Glomerular endothelial cell (primary cell): ENCODE measurements at regions not wholly inside any gene's neighbourhood (a gene's known extent, or its start where the extent isn't known, plus 50 kb on each side); places are given as distances from the start of the nearest gene placed in this dataset.

Source experiments
- DNase-seq: peaks from one replicate; pipeline ENCODE4 v3.0.0-alpha.2; 2011; ENCODE audit warnings: low read depth, low spot score; ENCODE audit errors: extremely low read depth

DNA sequence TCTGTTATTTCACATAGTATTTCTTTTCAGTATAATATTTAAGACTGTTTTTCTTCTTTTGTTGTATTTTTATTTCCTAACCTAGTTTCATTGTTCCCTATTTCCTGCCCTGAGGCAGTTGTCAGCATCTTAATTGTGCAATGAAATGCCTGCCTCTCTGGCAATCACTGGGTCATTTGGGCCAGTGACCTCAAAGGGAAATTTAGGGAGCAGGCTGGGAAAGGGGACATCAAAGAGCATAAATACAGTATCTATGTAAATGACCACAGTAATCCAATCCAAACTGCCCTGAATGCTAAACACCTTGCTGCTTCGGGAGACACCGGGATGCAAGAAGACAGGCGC, 147.8 kb downstream of the TLR5 start:
- no peak for DNase-seq

- no peak for DNase-seq
These were observed 147.3 kb downstream of the TLR5 start for GRCh38 chr1:222995620-222996309.

DNA sequence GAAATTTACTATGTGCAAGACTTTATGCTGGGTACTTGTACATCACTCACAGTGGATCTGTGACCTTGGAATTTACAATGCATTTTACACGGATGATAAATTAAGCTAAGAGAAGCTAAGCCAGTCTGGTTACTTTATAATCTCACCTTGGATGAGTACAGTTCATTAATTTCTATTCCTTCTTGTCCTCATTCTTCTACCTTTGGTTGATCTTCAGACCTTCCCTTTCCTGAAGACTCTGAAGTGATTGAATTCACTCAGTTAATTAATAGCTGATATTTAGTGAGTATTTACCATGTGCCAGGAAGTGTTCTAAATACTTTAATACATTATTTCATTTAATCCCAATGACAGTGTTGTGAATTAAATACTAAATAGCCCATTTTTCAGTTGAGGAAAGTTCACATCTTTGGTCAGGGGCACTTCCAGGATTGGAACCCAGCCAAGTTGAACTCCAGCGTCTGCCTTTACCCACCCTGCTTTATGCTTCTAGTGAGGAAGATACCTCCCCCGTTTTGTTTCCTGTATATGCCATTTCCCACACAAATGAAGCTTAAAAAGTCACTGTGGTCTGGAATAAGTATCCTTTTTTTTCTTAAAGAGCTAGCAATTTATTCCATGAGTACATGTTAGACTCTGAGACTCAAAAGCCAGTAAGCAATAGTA, 146.6 kb downstream of the TLR5 start:
- DNase-seq = peak; percentile 7

GRCh38 chr1:223000632-223001031, 142.4 kb downstream of the TLR5 start:
- no peak for DNase-seq

DNA sequence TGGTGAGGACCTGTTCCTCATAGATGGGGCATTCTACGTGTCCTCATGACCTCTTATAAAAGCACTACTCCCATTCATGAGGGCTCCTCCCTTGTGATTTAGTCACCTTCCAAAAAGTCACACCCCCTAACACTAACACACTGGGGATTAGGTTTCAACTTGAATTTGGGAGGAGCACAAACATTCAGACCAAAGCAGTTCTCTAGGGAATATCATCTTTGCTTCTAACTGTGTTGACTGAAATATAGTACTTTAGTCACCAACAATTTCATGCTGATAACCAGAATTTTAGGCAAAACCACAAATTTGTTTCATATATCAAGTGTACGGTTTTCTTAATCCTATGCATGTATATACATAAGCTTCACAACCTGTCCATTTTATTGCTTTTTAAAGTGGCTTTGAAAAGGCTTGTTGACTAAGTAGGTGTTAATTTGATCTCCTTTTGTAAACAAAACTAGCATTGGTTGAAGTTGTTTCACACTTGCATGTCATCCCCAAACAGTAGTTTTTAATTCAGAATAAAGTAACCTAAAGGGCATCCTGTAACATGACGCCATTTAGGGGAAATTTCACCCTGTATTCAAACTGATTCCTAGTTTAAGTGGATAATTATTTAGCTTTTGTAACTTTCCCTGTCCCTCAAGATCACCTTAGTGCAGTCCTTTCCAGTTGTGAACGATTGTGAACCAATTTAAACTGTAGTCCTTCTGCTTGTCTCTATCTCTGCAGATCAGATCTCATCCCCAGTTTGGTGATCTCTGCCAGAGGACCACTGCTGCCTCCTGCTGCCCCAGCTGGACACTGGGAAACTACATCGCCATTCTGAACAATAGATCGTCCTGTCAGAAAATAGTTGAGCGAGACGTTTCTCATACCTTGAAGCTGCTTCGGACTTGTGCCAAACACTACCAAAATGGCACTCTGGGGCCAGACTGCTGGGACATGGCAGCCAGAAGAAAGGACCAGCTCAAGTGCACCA, 141.1 kb downstream of the TLR5 start:
- DNase-seq = no peak

GRCh38 chr1:223003549-223003948, 139.5 kb downstream of the TLR5 start:
- DNase-seq = no peak

- no peak for DNase-seq
These were observed 136.7 kb downstream of the TLR5 start for GRCh38 chr1:223006371-223006770.

DNA sequence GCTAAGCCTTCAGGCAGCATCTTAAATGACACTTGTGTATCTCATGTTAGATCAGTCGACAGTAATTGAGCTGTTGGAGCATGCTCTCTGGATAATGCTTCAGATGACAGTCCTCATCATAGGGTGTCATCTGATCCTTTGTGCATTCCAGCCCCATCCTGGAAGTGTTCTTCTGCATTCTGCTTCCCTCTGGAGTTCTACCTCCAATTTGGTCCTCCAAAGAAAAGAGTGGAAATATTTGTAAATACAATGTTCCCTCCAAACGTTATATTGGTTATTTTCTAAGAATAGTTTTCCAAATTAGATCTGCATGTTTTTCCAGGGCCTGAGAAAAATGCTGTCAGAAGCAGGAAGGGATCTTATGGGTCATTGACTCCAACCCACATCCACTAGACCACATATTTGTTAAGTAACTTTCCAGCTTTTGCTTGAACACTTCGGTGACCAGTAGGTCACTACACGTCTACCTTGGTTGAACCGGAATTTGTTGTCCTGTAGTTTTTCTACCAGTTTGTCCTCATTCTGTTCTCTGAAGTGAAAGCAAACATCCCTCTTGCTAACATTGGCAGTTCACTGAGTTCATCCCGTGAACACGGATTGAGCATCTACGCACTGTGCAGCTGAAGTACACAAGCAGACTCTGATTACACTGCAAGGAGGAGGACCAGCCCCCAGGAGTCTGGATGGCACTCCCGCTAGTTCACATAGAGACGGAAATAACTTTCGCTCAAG, 136.0 kb downstream of the TLR5 start:
- DNase-seq = no peak

DNA sequence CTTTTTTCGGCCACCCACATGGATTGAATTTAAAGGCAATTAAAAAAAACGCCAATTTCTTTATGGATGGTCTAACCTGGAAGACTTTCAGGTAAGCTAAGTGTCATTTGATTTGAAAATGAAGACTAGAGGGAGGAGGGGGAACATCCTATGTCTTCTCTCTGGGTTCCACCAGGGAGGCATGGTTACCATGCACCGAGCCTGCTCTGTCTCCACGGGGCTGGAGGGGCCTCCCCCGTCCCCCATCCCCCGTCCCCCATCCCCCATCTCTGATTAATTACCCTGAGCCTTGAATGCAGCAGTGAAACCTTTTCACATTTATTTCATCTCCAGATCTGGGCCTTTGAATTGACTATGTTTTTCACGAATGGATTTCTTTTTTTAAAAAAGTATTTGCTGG, 135.1 kb downstream of the TLR5 start:
- DNase-seq = no peak

- no peak for DNase-seq
These were observed 134.2 kb downstream of the TLR5 start for GRCh38 chr1:223008808-223009207.

GRCh38 chr1:223009406-223009805, 133.6 kb downstream of the TLR5 start:
- no peak for DNase-seq

- no peak for DNase-seq
These were observed 132.2 kb downstream of the TLR5 start for GRCh38 chr1:223010582-223011504.

DNA sequence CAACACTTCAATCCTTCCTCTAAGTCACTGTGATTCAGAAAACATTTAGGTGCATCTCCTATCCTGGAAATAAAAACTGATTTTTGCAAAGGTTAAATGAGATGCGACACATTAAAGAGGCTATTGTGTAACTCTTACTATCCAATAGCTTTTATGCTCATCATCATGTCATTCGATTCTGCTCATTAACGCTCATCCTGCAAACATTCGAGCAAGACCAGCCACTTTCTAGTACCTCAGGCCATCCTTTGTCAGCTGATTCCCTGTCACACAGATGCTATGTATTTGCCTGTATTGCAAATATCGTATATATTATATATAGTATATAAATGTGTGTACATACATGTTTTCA, 131.6 kb downstream of the TLR5 start:
- DNase-seq = no peak

DNA sequence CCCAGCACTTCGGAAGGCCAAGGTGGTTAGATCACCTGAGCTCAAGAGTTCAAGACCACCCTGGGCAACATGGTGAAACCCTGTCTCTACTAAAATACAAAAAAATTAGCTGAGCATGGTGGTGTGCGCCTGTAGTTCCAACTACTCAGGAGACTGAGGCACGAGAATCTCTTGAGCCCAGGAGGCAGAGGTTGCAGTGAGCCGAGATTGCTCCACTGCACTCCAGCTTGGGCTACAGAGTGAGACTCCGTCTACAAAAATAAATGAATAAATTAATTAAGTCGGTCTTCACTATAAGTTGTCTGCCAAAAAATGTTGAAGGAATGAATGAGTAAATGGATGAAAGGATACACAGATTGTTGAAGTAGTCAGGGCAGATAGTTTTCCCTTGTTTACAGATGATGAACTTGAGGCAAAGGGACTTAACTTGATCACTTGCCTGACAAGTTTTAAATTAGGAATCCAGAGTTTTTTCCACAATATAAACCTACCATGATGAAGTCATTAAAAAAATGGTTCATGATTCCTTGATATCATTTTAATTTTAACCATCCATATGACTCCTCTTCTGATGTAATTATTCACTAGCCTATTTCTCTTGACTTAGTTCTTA, 130.8 kb downstream of the TLR5 start:
- no peak for DNase-seq

- no peak for DNase-seq
These were observed 130.1 kb downstream of the TLR5 start for GRCh38 chr1:223012938-223013337.

DNA sequence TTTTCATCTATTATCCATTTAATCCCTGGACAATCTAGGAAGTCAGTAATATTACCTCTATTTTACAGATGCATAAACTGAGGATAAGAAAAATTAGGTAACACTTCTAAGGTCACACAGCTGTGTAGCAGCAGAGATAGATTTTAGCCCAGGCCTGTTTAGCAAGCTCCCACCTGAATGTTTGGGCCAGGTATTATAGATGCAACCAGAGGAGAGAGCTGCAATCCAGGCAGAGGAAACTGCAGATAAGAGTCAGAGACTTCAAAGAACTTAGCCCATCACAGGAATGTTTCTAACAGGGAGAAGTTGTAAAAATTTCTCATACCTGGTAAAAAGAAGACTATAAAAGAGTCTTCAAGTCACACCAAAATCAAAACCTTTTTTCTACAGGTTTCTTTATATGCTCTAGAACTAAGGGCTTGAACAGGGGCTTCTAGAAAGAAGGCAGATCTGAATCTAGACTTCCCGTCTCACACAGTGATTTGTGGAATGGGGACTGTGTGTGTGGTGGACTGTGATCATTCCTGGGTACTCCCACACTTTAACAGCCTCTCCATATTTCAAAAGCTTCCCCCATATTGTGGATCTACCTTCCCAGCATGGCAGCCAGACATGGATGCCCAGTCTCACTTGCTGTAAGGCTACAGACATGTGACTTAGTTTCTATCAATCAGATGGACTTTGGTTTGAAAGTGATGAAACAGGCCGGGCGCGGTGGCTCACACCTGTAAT, 128.7 kb downstream of the TLR5 start:
- no peak for DNase-seq

GRCh38 chr1:223016381-223016780, 126.7 kb downstream of the TLR5 start:
- DNase-seq = no peak

DNA sequence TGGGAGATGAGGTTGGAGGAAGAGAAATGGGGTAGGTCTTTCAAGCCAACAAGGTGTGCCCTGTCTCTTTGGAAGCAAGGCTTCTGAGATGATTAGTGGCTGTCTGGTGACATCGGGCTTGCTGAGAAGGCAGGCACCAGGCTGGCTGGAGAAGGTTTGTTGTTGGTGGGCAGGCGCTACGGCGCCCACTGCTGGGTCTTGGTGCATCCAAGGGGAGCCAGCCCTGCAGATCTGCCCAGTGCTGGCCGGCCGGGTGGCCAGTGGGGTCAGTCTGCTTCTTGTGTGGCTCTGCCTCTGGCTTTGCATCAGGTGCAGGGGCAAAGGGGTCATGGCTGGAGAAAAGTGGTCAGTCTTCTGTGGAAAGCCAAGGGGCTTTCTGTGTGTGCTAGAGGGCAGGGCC, 126.2 kb downstream of the TLR5 start:
- no peak for DNase-seq

- no peak for DNase-seq
These were observed 125.8 kb downstream of the TLR5 start for GRCh38 chr1:223017291-223017690.
